ENCODE measurements at regions not wholly inside any gene's neighbourhood (a gene's known extent, or its start where the extent isn't known, plus 50 kb on each side); places are given as distances from the start of the nearest gene placed in this dataset.

DNA sequence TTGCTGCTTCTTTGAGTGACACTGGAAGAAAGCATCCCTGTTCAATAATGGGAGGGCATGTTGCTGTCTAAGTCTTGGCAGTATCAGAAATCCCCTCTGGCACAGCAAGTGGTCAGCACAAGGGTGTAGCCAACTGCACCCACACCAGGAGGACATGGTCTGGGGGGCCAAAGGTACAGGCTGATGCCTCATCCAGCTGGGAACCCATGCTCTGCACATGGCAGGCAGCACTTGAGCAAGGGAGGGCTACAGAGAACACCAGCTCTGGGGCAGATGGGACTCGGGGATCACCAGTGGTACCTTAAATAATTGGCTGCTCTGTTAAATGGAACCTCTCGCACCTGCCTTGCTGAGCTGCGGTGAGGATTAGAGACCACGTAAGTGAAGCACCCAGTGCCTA lies 265.2 kb downstream of the SYK start:
- H3K27me3 Mint-ChIP-seq = peaks cover 0 to 2% of the 10 kb centered on the region in 2 donors
- H3K27me3 ChIP-seq (ENCODE audit: insufficient read depth, low read length) = no peaks in the 10 kb centered on the region
- no peak overlapping the region for H3K4me3 Mint-ChIP-seq
- POLR2A ChIA-PET (ENCODE audit: partially characterized antibody) = no interaction called here
- H3K4me3 ChIP-seq (ENCODE audit: low read length in 2 of 2) = no peak overlapping the region
- CTCF ChIA-PET (ENCODE audit: partially characterized antibody) = interaction anchor here (1.0 kb wide), 1 partner anchor 360 kb away, joined by 3 read pairs; no protein-coding TSS in a partner anchor
- no peak overlapping the region for H3K27ac Mint-ChIP-seq
- H3K4me1 ChIP-seq (ENCODE audit: insufficient read depth, low read length) = peaks cover 9% of the 10 kb centered on the region
- DNase-seq = no peak
- H3K27ac ChIP-seq (ENCODE audit: low read depth, low read length) = no peak overlapping the region
- H3K9me3 ChIP-seq (ENCODE audit: control insufficient read depth in 1 of 2, low read length in 2 of 2) = no peaks in the 10 kb centered on the region
- intact Hi-C loops (cut with micrococcal nuclease) = no loop called here
- H3K4me1 Mint-ChIP-seq = peaks cover 3 to 15% (median 6%) of the 10 kb centered on the region in 4 donors
- no peaks in the 10 kb centered on the region for H3K36me3 ChIP-seq (ENCODE audit: insufficient read depth, low read length)
- no peaks in the 10 kb centered on the region for H3K36me3 Mint-ChIP-seq
- H3K9me3 Mint-ChIP-seq = peaks cover 0 to 7% (median 0%) of the 10 kb centered on the region in 8 donors

DNA sequence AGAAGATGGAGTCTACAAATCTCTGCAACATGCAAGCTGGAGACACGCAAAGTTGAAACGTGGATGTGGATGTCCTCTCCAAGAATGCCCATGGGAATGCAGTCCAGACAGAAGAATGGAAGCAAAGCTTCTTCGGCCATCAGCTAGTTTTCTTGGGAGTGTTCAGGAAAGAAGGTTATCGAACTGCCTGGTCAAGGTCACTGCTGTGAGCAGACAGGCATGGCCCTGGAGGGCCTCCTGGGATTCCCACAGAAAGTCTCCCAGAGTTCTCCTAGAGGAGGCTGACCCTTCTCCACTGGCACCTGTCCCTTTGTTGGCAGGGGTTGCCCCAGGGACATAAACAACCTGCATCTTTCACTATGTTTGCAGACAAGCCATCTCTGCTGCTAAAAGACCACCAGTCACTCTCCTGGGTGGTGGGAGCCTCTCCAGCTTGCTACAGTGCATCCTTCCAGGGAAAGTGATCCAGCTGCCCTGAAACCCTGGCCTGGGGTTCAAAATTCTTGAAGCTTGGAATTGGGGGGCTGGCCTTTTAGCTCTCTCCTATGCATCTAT lies 265.8 kb downstream of the SYK start:
- H3K27ac Mint-ChIP-seq = no peak overlapping the region
- H3K27me3 Mint-ChIP-seq = peaks cover 0 to 2% of the 10 kb centered on the region in 2 donors
- ChIA-PET POLR2A (ENCODE audit: partially characterized antibody) (no interaction called here), CTCF (ENCODE audit: partially characterized antibody) (interaction anchor here (1.0 kb wide), 1 partner anchor 359 kb away, joined by 3 read pairs; no protein-coding TSS in a partner anchor)
- no peak for DNase-seq
- H3K4me3 Mint-ChIP-seq = no peak overlapping the region
- H3K9me3 Mint-ChIP-seq = peaks cover 0 to 7% (median 0%) of the 10 kb centered on the region in 8 donors
- Histone ChIP-seq H3K27me3 (ENCODE audit: insufficient read depth, low read length) (no peaks in the 10 kb centered on the region), H3K4me3 (ENCODE audit: low read length in 2 of 2) (no peak overlapping the region), H3K27ac (ENCODE audit: low read depth, low read length) (no peak overlapping the region), H3K4me1 (ENCODE audit: insufficient read depth, low read length) (peaks cover 9% of the 10 kb centered on the region), H3K9me3 (ENCODE audit: control insufficient read depth in 1 of 2, low read length in 2 of 2) (no peaks in the 10 kb centered on the region), H3K36me3 (ENCODE audit: insufficient read depth, low read length) (no peaks in the 10 kb centered on the region)
- intact Hi-C loops (cut with micrococcal nuclease) = no loop called here
- peaks cover 3 to 16% (median 7%) of the 10 kb centered on the region in 4 donors for H3K4me1 Mint-ChIP-seq
- H3K36me3 Mint-ChIP-seq = no peaks in the 10 kb centered on the region

GRCh38 chr9:91071184-91071990 lies 269.8 kb downstream of the SYK start:
- intact Hi-C loops (cut with micrococcal nuclease) = no loop called here
- peak overlapping the region in 3 of 8 donors; percentile 2 to 41 (median 29) for H3K4me3 Mint-ChIP-seq

DNA sequence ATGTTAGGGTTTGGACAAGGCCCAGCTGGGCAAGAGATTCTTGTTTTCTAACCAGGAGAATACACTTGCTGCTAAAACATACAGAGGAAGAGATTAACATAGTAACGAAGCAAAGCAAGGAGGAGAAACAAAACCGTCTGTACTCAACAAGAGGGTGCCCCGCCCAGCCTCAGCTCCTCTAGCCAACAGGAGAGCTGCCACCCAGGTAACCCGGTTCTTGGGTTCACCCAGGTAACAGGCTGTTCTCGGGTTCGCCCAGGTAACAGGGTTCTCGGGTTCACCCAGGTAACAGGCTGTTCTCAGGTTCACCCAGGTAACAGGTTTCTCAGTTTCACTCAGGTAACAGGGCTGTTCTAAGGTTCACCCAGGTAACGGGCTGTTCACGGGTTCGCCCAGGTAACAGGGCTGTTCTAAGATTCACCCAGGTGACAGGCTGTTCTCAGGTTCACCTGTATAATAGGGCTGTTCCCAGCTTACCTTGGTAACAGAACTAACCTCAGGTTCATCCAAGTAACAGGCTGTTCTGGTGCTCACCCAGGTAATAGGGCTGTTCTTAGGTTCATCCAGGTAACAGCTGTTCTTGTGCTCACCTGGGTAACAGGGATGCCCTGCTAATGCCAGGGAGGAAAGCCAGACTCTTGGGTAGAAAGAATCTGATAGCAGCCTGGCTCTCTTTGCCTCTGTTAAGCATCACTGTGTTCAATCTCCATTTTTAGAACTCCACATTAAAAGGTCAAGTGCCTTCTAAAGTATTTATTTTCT lies 271.6 kb downstream of the SYK start:
- no peaks in the 10 kb centered on the region for H3K27me3 Mint-ChIP-seq
- CTCF ChIA-PET (ENCODE audit: partially characterized antibody) = no interaction called here
- Histone ChIP-seq H3K36me3 (ENCODE audit: insufficient read depth, low read length) (no peaks in the 10 kb centered on the region), H3K27ac (ENCODE audit: low read depth, low read length) (no peak overlapping the region), H3K9me3 (ENCODE audit: control insufficient read depth in 1 of 2, low read length in 2 of 2) (no peaks in the 10 kb centered on the region), H3K4me3 (ENCODE audit: low read length in 2 of 2) (no peak overlapping the region), H3K27me3 (ENCODE audit: insufficient read depth, low read length) (no peaks in the 10 kb centered on the region), H3K4me1 (ENCODE audit: insufficient read depth, low read length) (peaks cover 9% of the 10 kb centered on the region)
- no peak for DNase-seq
- H3K36me3 Mint-ChIP-seq = no peaks in the 10 kb centered on the region
- no peak overlapping the region for H3K4me3 Mint-ChIP-seq
- intact Hi-C loops (cut with micrococcal nuclease) = no loop called here
- H3K27ac Mint-ChIP-seq = peak overlapping the region in 2 of 7 donors; percentile 24 to 46
- H3K9me3 Mint-ChIP-seq = peaks cover 0 to 6% (median 0%) of the 10 kb centered on the region in 8 donors
- POLR2A ChIA-PET (ENCODE audit: partially characterized antibody) = no interaction called here
- H3K4me1 Mint-ChIP-seq = peaks cover 3 to 16% (median 7%) of the 10 kb centered on the region in 4 donors

More at GRCh38 chr9:91071184-91071990, 269.8 kb downstream of the SYK start:
- H3K27ac ChIP-seq (ENCODE audit: low read depth, low read length) = no peak overlapping the region
- H3K27me3 Mint-ChIP-seq = no peaks in the 10 kb centered on the region
- no peaks in the 10 kb centered on the region for H3K36me3 Mint-ChIP-seq
- CTCF ChIA-PET (ENCODE audit: partially characterized antibody) = no interaction called here
- peaks cover 0 to 7% (median 0%) of the 10 kb centered on the region in 8 donors for H3K9me3 Mint-ChIP-seq
- no peaks in the 10 kb centered on the region for H3K9me3 ChIP-seq (ENCODE audit: control insufficient read depth in 1 of 2, low read length in 2 of 2)
- POLR2A ChIA-PET (ENCODE audit: partially characterized antibody) = no interaction called here
- H3K4me1 Mint-ChIP-seq = peaks cover 3 to 16% (median 7%) of the 10 kb centered on the region in 4 donors
- H3K36me3 ChIP-seq (ENCODE audit: insufficient read depth, low read length) = no peaks in the 10 kb centered on the region
- H3K27me3 ChIP-seq (ENCODE audit: insufficient read depth, low read length) = no peaks in the 10 kb centered on the region
- H3K27ac Mint-ChIP-seq = peak overlapping the region in 2 of 7 donors; percentile 15 to 19
- peaks cover 9% of the 10 kb centered on the region for H3K4me1 ChIP-seq (ENCODE audit: insufficient read depth, low read length)
- H3K4me3 ChIP-seq (ENCODE audit: low read length in 2 of 2) = no peak overlapping the region
- DNase-seq = no peak

GRCh38 chr9:91073811-91074771 lies 272.5 kb downstream of the SYK start:
- H3K4me1 Mint-ChIP-seq = peaks cover 3 to 16% (median 7%) of the 10 kb centered on the region in 4 donors
- peak overlapping the region in 2 of 7 donors; percentile 24 to 84 for H3K27ac Mint-ChIP-seq

DNA sequence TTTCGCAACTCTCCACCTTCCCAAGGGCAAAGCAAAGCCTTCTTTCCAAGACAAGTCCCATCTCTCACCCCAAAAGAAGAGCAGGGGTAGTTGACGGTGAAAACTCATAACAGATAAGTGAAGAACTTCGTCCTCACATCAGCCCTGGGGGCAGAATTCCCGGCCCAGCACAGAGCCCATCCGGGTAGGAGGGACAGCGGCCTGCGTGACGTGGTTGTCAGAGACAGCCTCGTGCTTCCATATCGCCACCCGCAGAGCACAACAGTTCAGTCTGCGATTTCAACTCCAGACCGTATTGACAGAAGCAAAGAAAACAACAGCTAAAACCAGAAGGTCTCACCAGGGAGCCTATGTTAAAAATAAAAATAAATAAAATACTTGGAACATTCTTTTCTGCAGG lies 273.2 kb downstream of the SYK start:
- H3K4me3 Mint-ChIP-seq = no peak overlapping the region

More at GRCh38 chr9:91073811-91074771, 272.5 kb downstream of the SYK start:
- Mint-ChIP-seq H3K9me3 (peaks cover 0 to 4% (median 0%) of the 10 kb centered on the region in 8 donors), H3K27me3 (no peaks in the 10 kb centered on the region), H3K4me3 (no peak overlapping the region), H3K36me3 (no peaks in the 10 kb centered on the region)
- Histone ChIP-seq H3K9me3 (ENCODE audit: control insufficient read depth in 1 of 2, low read length in 2 of 2) (no peaks in the 10 kb centered on the region), H3K4me1 (ENCODE audit: insufficient read depth, low read length) (peaks cover 9% of the 10 kb centered on the region), H3K27ac (ENCODE audit: low read depth, low read length) (no peak overlapping the region), H3K27me3 (ENCODE audit: insufficient read depth, low read length) (no peaks in the 10 kb centered on the region), H3K4me3 (ENCODE audit: low read length in 2 of 2) (no peak overlapping the region), H3K36me3 (ENCODE audit: insufficient read depth, low read length) (no peaks in the 10 kb centered on the region)
- ChIA-PET CTCF (ENCODE audit: partially characterized antibody) (no interaction called here), POLR2A (ENCODE audit: partially characterized antibody) (no interaction called here)
- no peak for DNase-seq
- intact Hi-C loops (cut with micrococcal nuclease) = no loop called here

More for the DNA sequence above, 273.2 kb downstream of the SYK start:
- intact Hi-C loops (cut with micrococcal nuclease) = no loop called here
- H3K27ac Mint-ChIP-seq = no peak overlapping the region
- Histone ChIP-seq H3K27ac (ENCODE audit: low read depth, low read length) (no peak overlapping the region), H3K4me1 (ENCODE audit: insufficient read depth, low read length) (peaks cover 9% of the 10 kb centered on the region), H3K9me3 (ENCODE audit: control insufficient read depth in 1 of 2, low read length in 2 of 2) (no peaks in the 10 kb centered on the region), H3K36me3 (ENCODE audit: insufficient read depth, low read length) (no peaks in the 10 kb centered on the region), H3K27me3 (ENCODE audit: insufficient read depth, low read length) (no peaks in the 10 kb centered on the region), H3K4me3 (ENCODE audit: low read length in 2 of 2) (no peak overlapping the region)
- ChIA-PET CTCF (ENCODE audit: partially characterized antibody) (no interaction called here), POLR2A (ENCODE audit: partially characterized antibody) (no interaction called here)
- H3K9me3 Mint-ChIP-seq = no peaks in the 10 kb centered on the region
- no peaks in the 10 kb centered on the region for H3K36me3 Mint-ChIP-seq
- DNase-seq = no peak
- H3K27me3 Mint-ChIP-seq = no peaks in the 10 kb centered on the region
- H3K4me1 Mint-ChIP-seq = peaks cover 3 to 10% (median 7%) of the 10 kb centered on the region in 4 donors
